Keratinocyte (primary cell): ENCODE measurements at regions not wholly inside any gene's neighbourhood (a gene's known extent, or its start where the extent isn't known, plus 50 kb on each side); places are given as distances from the start of the nearest gene placed in this dataset.
A peak's percentile ranks its signal among the peaks of the same experiment; 100 is the strongest.

ENCODE experiments used
- DNase-seq: peaks from one replicate; pipeline ENCODE4 v3.0.0-alpha.2; 2011; ENCODE audit warnings: low read depth, missing footprints, low spot score
- FAIRE-seq: peaks from 2 replicates; lab custom pipeline; 2011; peaks lifted over from hg19 to GRCh38; lab: Jason Lieb, UNC
- H2AFZ ChIP-seq: 2 replicates; pipeline ENCODE4 v1.6.0; 2012; ENCODE audit warnings: low read length, control low read depth, inconsistent platforms; ENCODE audit not compliant: control insufficient read depth
- H3K27ac ChIP-seq: 2 replicates; pipeline ENCODE4 v1.5.1; 2011; ENCODE audit warnings: low read length; ENCODE audit not compliant: control insufficient read depth, insufficient read depth
- H3K27me3 ChIP-seq: 3 replicates; pipeline ENCODE4 v1.6.0; 2011; ENCODE audit warnings: low read length; ENCODE audit not compliant: control insufficient read depth, insufficient read depth; ENCODE audit errors: extremely low read depth
- H3K36me3 ChIP-seq, 2 experiments: 2 replicates in 1 of 2; 3 replicates in 1 of 2; pipeline ENCODE4 v1.5.1; 2011; ENCODE audit warnings: low read length in 2 of 2, mild to moderate bottlenecking in 1 of 2; ENCODE audit not compliant: control insufficient read depth in 2 of 2, insufficient read depth in 2 of 2; ENCODE audit errors: extremely low read depth in 1 of 2
- H3K4me1 ChIP-seq: 3 replicates; pipeline ENCODE4 v1.5.1; 2011; ENCODE audit warnings: low read length; ENCODE audit not compliant: control insufficient read depth, insufficient read depth; ENCODE audit errors: extremely low read depth
- H3K4me2 ChIP-seq: 3 replicates; pipeline ENCODE4 v1.6.0; 2011; ENCODE audit warnings: low read depth, low read length; ENCODE audit not compliant: control insufficient read depth, insufficient read depth; ENCODE audit errors: extremely low read depth
- H3K4me3 ChIP-seq, 3 experiments: fragments of 200-600 bp in 1 of 3; sonication (generic) in 1 of 3; 2 replicates in 2 of 3; 3 replicates in 1 of 3; pipeline ENCODE4 v1.5.1; 2011 to 2016; ENCODE audit warnings: low read length in 3 of 3, mild to moderate bottlenecking in 3 of 3, control low read depth in 2 of 3, inconsistent platforms in 1 of 3, low read depth in 1 of 3, mixed read lengths in 1 of 3, mixed run types in 1 of 3, moderate library complexity in 1 of 3; ENCODE audit not compliant: control insufficient read depth in 2 of 3, insufficient read depth in 2 of 3; ENCODE audit errors: extremely low read depth in 1 of 3
- H3K79me2 ChIP-seq: 2 replicates; pipeline ENCODE4 v1.6.0; 2012; ENCODE audit warnings: low read length; ENCODE audit not compliant: control insufficient read depth, insufficient read depth
- H3K9ac ChIP-seq: 3 replicates; pipeline ENCODE4 v1.6.0; 2011; ENCODE audit warnings: low read length; ENCODE audit not compliant: control insufficient read depth, insufficient read depth; ENCODE audit errors: extremely low read depth
- H3K9me1 ChIP-seq: 3 replicates; pipeline ENCODE4 v1.6.0; 2011; ENCODE audit warnings: low read length; ENCODE audit not compliant: control insufficient read depth, insufficient read depth; ENCODE audit errors: extremely low read depth
- H3K9me3 ChIP-seq: 2 replicates; pipeline ENCODE4 v1.5.1; 2012; ENCODE audit warnings: low read depth, low read length; ENCODE audit not compliant: control insufficient read depth
- H4K20me1 ChIP-seq: 3 replicates; pipeline ENCODE4 v1.6.0; 2011; ENCODE audit warnings: low read length; ENCODE audit not compliant: control insufficient read depth, insufficient read depth; ENCODE audit errors: extremely low read depth
- EZH2 ChIP-seq: IDR thresholded peaks from one replicate; pipeline ENCODE4 v1.6.1; 2012; ENCODE audit warnings: inconsistent platforms, mild to moderate bottlenecking, low read length, moderate library complexity
- dilution Hi-C: fragments of 300-500 bp; cut with MboI; formaldehyde crosslinking; loops from one replicate; pipeline ENCODE4 v1.7.0; 2020; ENCODE audit warnings: low sequenced_read_pairs; ENCODE audit not compliant: extremely low pct_ligation_motif_present
- TF ChIP-seq, protein P1 (sequence below), 3 experiments: IDR thresholded peaks in 1 of 3; conservative IDR thresholded peaks in 1 of 3; optimal IDR thresholded peaks in 1 of 3; 2 replicates in 2 of 3; 3 replicates in 1 of 3; pipeline versions ENCODE3 to v1.5.1; 2011; ENCODE audit warnings: low read length in 3 of 3, mild to moderate bottlenecking in 3 of 3, moderate library complexity in 2 of 3, control low read depth in 1 of 3, inconsistent platforms in 1 of 3; ENCODE audit not compliant: insufficient read depth in 2 of 3; ENCODE audit errors: extremely low read depth in 1 of 3

DNA sequence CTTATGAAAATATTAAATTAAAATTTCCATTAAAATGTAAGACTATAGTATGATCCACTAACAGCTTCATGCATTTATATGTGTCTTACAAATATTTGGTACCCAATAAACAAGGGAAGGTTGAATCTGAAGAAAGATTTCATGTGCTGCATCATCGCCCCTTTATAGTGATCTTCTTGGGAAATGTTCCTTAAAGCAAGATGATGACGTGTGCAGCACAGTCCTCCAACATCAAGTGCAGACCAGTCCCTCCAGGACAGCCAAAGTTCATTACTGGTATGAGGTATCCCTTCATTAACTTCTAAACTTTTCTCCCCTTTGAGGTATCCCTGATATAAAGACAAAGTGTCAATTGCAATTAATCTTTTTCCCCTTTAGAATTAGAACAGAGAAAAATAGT lies 567.0 kb downstream of the METTL15 start:
- Histone ChIP-seq H3K79me2 (no peaks in the 10 kb centered on the region), H2AFZ (no peak overlapping the region), H3K4me1 (peaks cover 7% of the 10 kb centered on the region), H3K4me2 (no peak overlapping the region), H3K9me3 (no peaks in the 10 kb centered on the region), H3K9me1 (no peaks in the 10 kb centered on the region), H3K36me3 (no peaks in the 10 kb centered on the region), H3K27ac (no peak overlapping the region), H3K27me3 (no peaks in the 10 kb centered on the region), H4K20me1 (no peaks in the 10 kb centered on the region), H3K9ac (no peak overlapping the region), H3K4me3 (no peak overlapping the region)
- dilution Hi-C loops: no loop called here
- no peak for TF ChIP-seq EZH2
- FAIRE-seq (no peak), DNase-seq (no peak)

DNA sequence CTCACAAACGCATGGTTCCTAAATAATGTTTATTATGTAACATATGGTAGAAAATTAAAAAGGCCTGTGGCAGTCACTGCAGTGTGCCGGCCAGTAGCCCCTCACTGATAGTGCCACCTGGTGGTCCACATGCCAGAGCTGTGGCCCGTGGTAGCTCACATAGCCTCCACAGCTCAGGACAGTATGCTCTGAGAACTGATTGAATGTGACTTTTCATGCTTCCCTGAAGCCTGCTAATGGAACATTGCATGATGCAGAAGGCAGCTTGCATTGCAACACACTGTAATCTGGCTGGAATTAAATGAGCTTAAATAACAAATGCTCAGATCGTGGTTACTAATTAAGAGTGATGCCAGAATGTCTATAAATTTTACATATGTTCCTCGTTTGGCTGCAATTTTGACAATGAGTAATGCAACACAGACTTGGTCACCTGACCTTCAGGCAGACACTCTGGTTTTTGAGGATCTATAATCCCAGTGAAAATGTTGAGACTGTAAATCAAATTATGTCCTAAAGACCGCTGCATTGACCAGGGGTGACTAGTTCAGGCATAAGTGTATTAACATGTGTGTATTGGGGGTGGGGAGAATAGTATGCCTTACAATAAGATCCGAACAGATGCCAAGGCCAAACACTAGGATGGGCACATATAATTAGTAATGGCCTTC lies 566.4 kb downstream of the METTL15 start:
- no peak overlapping the region for H3K9ac ChIP-seq

More for the DNA sequence above, 566.4 kb downstream of the METTL15 start:
- no peaks in the 10 kb centered on the region for H3K9me1 ChIP-seq
- H3K4me3 ChIP-seq: no peak overlapping the region
- dilution Hi-C loops: no loop called here
- H3K4me2 ChIP-seq: no peak overlapping the region
- H3K9me3 ChIP-seq: no peaks in the 10 kb centered on the region
- H3K27me3 ChIP-seq: no peaks in the 10 kb centered on the region
- no peak overlapping the region for H2AFZ ChIP-seq
- no peaks in the 10 kb centered on the region for H3K79me2 ChIP-seq
- FAIRE-seq (no peak), DNase-seq (no peak)
- TF ChIP-seq EZH2: no peak
- TF ChIP-seq, protein P1, sequence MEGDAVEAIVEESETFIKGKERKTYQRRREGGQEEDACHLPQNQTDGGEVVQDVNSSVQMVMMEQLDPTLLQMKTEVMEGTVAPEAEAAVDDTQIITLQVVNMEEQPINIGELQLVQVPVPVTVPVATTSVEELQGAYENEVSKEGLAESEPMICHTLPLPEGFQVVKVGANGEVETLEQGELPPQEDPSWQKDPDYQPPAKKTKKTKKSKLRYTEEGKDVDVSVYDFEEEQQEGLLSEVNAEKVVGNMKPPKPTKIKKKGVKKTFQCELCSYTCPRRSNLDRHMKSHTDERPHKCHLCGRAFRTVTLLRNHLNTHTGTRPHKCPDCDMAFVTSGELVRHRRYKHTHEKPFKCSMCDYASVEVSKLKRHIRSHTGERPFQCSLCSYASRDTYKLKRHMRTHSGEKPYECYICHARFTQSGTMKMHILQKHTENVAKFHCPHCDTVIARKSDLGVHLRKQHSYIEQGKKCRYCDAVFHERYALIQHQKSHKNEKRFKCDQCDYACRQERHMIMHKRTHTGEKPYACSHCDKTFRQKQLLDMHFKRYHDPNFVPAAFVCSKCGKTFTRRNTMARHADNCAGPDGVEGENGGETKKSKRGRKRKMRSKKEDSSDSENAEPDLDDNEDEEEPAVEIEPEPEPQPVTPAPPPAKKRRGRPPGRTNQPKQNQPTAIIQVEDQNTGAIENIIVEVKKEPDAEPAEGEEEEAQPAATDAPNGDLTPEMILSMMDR (optimal IDR thresholded peaks at IDR 0.05 in 1 of 3, IDR thresholded peaks at IDR 0.05 in 1 of 3, conservative IDR thresholded peaks at IDR 0.05 in 1 of 3; ENCODE audit: extremely low read depth in 1 of 3, insufficient read depth in 2 of 3, low read length in 3 of 3): peak in 1 of 3 experiments; percentile 53
- no peaks in the 10 kb centered on the region for H4K20me1 ChIP-seq
- H3K4me1 ChIP-seq: peaks cover 7% of the 10 kb centered on the region
- H3K27ac ChIP-seq: no peak overlapping the region
- no peaks in the 10 kb centered on the region for H3K36me3 ChIP-seq
